ENCODE measurements at regions not wholly inside any gene's neighbourhood (a gene's known extent, or its start where the extent isn't known, plus 50 kb on each side); places are given as distances from the start of the nearest gene placed in this dataset.

GRCh38 chr9:115790520-115790919 is 363.1 kb upstream of the PAPPA start (continued):
- TF ChIP-seq ZNF532 (CRISPR knock-in tag; IDR thresholded peaks at IDR 0.05; ENCODE audit: borderline replicate concordance), result no peak
- no peak for TF ChIP-seq ATF6 (CRISPR knock-in tag; IDR thresholded peaks at IDR 0.05)
- TF ChIP-seq AFF4 (CRISPR knock-in tag; IDR thresholded peaks at IDR 0.05; ENCODE audit: borderline replicate concordance), result no peak
- no peak for TF ChIP-seq FOXP1 (CRISPR knock-in tag; IDR thresholded peaks at IDR 0.05; ENCODE audit: borderline replicate concordance)
- TF ChIP-seq SP1 (CRISPR knock-in tag; conservative IDR thresholded peaks at IDR 0.05), result no peak
- no peak for TF ChIP-seq MAX (CRISPR knock-in tag; IDR thresholded peaks at IDR 0.05)
- no peak for TF ChIP-seq ERG (CRISPR knock-in tag; IDR thresholded peaks at IDR 0.05)
- TF ChIP-seq PRDM15 (CRISPR knock-in tag; IDR thresholded peaks at IDR 0.05), result no peak
- no peak for TF ChIP-seq GABPB1 (CRISPR knock-in tag; IDR thresholded peaks at IDR 0.05)
- TF ChIP-seq CTCF (IDR thresholded peaks at IDR 0.05), result no peak
- TF ChIP-seq ZNF425 (CRISPR knock-in tag; conservative IDR thresholded peaks at IDR 0.05), result no peak
- TF ChIP-seq MYBL2 (CRISPR knock-in tag; IDR thresholded peaks at IDR 0.05), result no peak
- no peak for TF ChIP-seq CBFB (CRISPR knock-in tag; IDR thresholded peaks at IDR 0.05; ENCODE audit: low read depth)
- TF ChIP-seq KAT7 (CRISPR knock-in tag; IDR thresholded peaks at IDR 0.05; ENCODE audit: borderline replicate concordance), result no peak
